ENCODE measurements at regions not wholly inside any gene's neighbourhood (a gene's known extent, or its start where the extent isn't known, plus 50 kb on each side); places are given as distances from the start of the nearest gene placed in this dataset.

DNA sequence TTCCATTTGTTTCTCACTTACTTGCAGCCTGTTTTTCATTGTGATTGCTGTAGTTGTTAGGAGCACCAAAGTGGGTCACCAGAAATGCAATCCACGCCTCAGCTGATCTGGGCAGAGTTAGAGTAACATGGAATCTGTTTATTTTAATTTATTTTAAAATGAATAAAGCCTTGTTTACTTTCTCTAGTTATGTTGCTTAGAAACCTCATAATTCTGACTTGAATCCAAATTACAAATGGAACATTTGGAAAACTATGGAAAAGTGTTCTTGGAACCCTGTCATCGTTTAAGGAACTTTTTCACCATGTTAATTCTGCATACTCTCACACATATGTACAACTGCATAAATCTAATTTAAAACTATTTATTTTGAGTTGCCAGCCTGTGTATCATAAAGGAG lies 92.2 kb upstream of the DAAM1 start:
- TF ChIP-seq, protein P1, sequence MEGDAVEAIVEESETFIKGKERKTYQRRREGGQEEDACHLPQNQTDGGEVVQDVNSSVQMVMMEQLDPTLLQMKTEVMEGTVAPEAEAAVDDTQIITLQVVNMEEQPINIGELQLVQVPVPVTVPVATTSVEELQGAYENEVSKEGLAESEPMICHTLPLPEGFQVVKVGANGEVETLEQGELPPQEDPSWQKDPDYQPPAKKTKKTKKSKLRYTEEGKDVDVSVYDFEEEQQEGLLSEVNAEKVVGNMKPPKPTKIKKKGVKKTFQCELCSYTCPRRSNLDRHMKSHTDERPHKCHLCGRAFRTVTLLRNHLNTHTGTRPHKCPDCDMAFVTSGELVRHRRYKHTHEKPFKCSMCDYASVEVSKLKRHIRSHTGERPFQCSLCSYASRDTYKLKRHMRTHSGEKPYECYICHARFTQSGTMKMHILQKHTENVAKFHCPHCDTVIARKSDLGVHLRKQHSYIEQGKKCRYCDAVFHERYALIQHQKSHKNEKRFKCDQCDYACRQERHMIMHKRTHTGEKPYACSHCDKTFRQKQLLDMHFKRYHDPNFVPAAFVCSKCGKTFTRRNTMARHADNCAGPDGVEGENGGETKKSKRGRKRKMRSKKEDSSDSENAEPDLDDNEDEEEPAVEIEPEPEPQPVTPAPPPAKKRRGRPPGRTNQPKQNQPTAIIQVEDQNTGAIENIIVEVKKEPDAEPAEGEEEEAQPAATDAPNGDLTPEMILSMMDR (IDR thresholded peaks at IDR 0.05) = no peak
- no peak for TF ChIP-seq EZH2 (IDR thresholded peaks at IDR 0.05; ENCODE audit: borderline replicate concordance, insufficient read depth, low read depth, low read length, poor library complexity, severe bottlenecking)

Measured in B cell (primary cell).